ENCODE measurements at regions not wholly inside any gene's neighbourhood (a gene's known extent, or its start where the extent isn't known, plus 50 kb on each side); places are given as distances from the start of the nearest gene placed in this dataset.
A peak's percentile ranks its signal among the peaks of the same experiment; 100 is the strongest.

DNA sequence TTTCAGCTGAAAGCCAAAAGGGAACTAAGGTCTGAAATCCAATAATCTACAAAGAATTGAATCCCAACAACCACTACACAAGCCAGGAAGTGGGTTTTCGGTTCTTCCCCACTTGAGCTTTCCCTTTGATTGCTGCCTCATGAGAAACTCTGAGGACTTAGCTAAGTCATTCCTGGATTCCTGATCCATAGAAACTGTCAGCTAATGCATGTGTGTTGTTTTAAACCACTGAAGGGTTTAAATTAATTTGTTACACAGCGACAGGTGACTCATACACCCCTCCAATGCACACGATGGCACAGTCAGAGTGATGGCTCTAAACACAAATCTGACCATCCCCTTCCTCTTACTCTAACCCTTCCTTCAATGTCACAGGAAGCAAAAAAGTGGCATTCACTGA, 282.9 kb downstream of the RAB28 start:
- TF ChIP-seq, protein P1, sequence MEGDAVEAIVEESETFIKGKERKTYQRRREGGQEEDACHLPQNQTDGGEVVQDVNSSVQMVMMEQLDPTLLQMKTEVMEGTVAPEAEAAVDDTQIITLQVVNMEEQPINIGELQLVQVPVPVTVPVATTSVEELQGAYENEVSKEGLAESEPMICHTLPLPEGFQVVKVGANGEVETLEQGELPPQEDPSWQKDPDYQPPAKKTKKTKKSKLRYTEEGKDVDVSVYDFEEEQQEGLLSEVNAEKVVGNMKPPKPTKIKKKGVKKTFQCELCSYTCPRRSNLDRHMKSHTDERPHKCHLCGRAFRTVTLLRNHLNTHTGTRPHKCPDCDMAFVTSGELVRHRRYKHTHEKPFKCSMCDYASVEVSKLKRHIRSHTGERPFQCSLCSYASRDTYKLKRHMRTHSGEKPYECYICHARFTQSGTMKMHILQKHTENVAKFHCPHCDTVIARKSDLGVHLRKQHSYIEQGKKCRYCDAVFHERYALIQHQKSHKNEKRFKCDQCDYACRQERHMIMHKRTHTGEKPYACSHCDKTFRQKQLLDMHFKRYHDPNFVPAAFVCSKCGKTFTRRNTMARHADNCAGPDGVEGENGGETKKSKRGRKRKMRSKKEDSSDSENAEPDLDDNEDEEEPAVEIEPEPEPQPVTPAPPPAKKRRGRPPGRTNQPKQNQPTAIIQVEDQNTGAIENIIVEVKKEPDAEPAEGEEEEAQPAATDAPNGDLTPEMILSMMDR (conservative IDR thresholded peaks at IDR 0.05; ENCODE audit: low read depth, low read length), result no peak
- H3K4me3 ChIP-seq (ENCODE audit: low read depth, low read length), result no peak overlapping the region
- DNase-seq (ENCODE audit: low read depth), result no peak

- TF ChIP-seq, protein P1 (conservative IDR thresholded peaks at IDR 0.05; ENCODE audit: low read depth, low read length), result no peak
- H3K4me3 ChIP-seq (ENCODE audit: low read depth, low read length), result no peak overlapping the region
- no peak for DNase-seq (ENCODE audit: low read depth)
Measured at GRCh38 chr4:13196721-13197120, 287.4 kb downstream of the RAB28 start.

DNA sequence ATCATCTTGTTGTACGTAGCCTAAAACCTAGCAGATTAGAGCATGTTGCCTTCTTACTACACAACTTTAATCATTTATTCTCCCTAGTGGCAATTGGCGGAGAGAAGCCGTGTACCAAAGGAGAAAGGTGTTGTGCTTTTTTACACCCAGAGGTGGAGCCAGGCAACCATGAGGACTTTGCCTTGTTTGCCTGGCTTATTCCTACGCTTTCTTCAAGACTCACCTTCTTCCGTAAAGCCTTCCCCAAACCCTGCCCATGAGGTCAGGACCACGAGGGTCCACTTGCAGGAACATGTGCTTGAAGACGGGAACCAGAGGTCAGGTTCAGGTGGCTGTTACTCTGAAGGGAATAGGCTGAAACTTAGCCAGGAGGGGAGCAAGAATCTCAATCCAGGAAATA, 290.5 kb downstream of the RAB28 start:
- TF ChIP-seq, protein P1 (conservative IDR thresholded peaks at IDR 0.05; ENCODE audit: low read depth, low read length), result peak; percentile 28
- H3K4me3 ChIP-seq (ENCODE audit: low read depth, low read length), result no peak overlapping the region

GRCh38 chr4:13190093-13190721, 293.9 kb downstream of the RAB28 start:
- no peak overlapping the region for H3K4me3 ChIP-seq (ENCODE audit: low read depth, low read length)
- TF ChIP-seq, protein P1 (conservative IDR thresholded peaks at IDR 0.05; ENCODE audit: low read depth, low read length), result no peak
- DNase-seq (ENCODE audit: low read depth), result no peak

More for the DNA sequence above, 290.5 kb downstream of the RAB28 start:
- DNase-seq (ENCODE audit: low read depth), result no peak

- TF ChIP-seq, protein P1 (conservative IDR thresholded peaks at IDR 0.05; ENCODE audit: low read depth, low read length), result no peak
- DNase-seq (ENCODE audit: low read depth), result no peak
- H3K4me3 ChIP-seq (ENCODE audit: low read depth, low read length), result no peak overlapping the region
Measured at GRCh38 chr4:13184199-13184598, 299.9 kb downstream of the RAB28 start.

DNA sequence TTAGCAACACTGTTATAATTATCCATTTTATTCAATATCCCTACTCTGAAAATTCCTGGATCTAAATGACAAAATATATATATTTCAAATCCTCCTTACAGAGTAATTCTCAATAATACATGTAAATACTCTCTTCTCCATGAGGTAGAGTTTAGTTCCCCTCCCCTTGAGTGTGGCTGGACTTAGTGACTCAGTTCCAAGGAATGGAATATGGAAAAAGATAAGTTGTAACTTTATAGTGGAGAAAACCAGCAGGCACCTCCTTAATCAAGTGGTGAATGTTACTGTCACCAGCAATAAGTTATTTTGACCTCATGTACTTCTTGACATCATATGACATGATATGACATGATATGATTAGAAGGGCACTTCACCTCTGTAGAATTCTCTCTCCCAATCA, 302.0 kb downstream of the RAB28 start:
- no peak overlapping the region for H3K4me3 ChIP-seq (ENCODE audit: low read depth, low read length)
- no peak for DNase-seq (ENCODE audit: low read depth)
- TF ChIP-seq, protein P1 (conservative IDR thresholded peaks at IDR 0.05; ENCODE audit: low read depth, low read length), result no peak

DNA sequence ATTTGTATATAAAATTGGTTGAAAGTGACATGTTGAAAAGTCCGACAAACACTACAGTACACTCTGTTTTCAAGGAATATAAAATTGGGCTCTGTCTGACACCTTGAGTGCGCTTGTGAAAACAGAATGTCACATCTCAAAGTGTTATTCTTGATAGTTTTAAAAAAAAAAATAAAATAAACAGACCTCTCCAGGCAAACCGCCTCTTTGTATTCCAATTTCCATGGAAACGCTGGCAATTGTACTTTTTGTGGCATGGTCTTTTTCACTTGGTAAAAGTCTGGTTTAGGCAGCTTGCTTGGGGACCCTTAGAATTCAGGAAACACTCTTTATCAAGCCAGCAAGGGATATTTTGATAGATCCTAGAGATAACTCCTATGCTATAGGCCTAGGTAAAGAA, 302.5 kb downstream of the RAB28 start:
- DNase-seq (ENCODE audit: low read depth), result no peak
- H3K4me3 ChIP-seq (ENCODE audit: low read depth, low read length), result no peak overlapping the region
- TF ChIP-seq, protein P1 (conservative IDR thresholded peaks at IDR 0.05; ENCODE audit: low read depth, low read length), result no peak

Data from epithelial cell of proximal tubule (primary cell).